SK-N-MC (cell line): ENCODE measurements at regions not wholly inside any gene's neighbourhood (a gene's known extent, or its start where the extent isn't known, plus 50 kb on each side); places are given as distances from the start of the nearest gene placed in this dataset.

Experiments
- EZH2 ChIP-seq: fragments of 200-600 bp; sonication (generic); IDR thresholded peaks from one replicate; pipeline ENCODE4 v1.6.1; 2017; ENCODE audit warnings: antibody characterized with exemption
- POLR2AphosphoS5 ChIP-seq: IDR thresholded peaks from 2 replicates; pipeline ENCODE4 v1.6.1; 2012; ENCODE audit warnings: mild to moderate bottlenecking, low read depth, low read length, borderline replicate concordance

- no peak for TF ChIP-seq EZH2
- TF ChIP-seq POLR2AphosphoS5 = no peak
Measured at GRCh38 chr1:233723387-233723786, 109.5 kb downstream of the KCNK1 start.
